Osteocyte (in vitro differentiated cells): ENCODE measurements at regions not wholly inside any gene's neighbourhood (a gene's known extent, or its start where the extent isn't known, plus 50 kb on each side); places are given as distances from the start of the nearest gene placed in this dataset.
"Not testable (repeated sequence)": the region's sequence is repeated elsewhere in the genome, so short reads cannot be mapped to it uniquely, and the experiment has no call there.

ENCODE experiments used
- DNase-seq: peaks from one replicate; pipeline ENCODE4 v3.0.0; 2021; ENCODE audit warnings: mixed read lengths; ENCODE audit not compliant: unreplicated experiment; ENCODE audit errors: extremely low spot score
- H3K27ac Mint-ChIP-seq: one replicate; pipeline ENCODE4 v1.8.0; 2021; ENCODE audit warnings: mild to moderate bottlenecking, mixed read lengths; ENCODE audit not compliant: unreplicated experiment
- H3K27me3 Mint-ChIP-seq: one replicate; pipeline ENCODE4 v1.8.0; 2021; ENCODE audit warnings: mixed read lengths; ENCODE audit not compliant: unreplicated experiment
- H3K36me3 Mint-ChIP-seq: one replicate; pipeline ENCODE4 v1.8.0; 2021; ENCODE audit warnings: mixed read lengths; ENCODE audit not compliant: unreplicated experiment
- H3K4me1 Mint-ChIP-seq: one replicate; pipeline ENCODE4 v1.8.0; 2021; ENCODE audit warnings: mixed read lengths; ENCODE audit not compliant: unreplicated experiment
- H3K4me3 Mint-ChIP-seq: one replicate; pipeline ENCODE4 v1.8.0; 2021; ENCODE audit warnings: mild to moderate bottlenecking, moderate library complexity, mixed read lengths; ENCODE audit not compliant: unreplicated experiment
- H3K9me3 Mint-ChIP-seq: one replicate; pipeline ENCODE4 v1.8.0; 2021; ENCODE audit warnings: mixed read lengths; ENCODE audit not compliant: unreplicated experiment
- TF ChIP-seq, protein P1 (sequence below): fragments of 200-600 bp; sonication (generic); IDR thresholded peaks from 2 replicates; pipeline ENCODE4 v1.5.0; 2021; ENCODE audit warnings: antibody characterized with exemption, mild to moderate bottlenecking, moderate library complexity

DNA sequence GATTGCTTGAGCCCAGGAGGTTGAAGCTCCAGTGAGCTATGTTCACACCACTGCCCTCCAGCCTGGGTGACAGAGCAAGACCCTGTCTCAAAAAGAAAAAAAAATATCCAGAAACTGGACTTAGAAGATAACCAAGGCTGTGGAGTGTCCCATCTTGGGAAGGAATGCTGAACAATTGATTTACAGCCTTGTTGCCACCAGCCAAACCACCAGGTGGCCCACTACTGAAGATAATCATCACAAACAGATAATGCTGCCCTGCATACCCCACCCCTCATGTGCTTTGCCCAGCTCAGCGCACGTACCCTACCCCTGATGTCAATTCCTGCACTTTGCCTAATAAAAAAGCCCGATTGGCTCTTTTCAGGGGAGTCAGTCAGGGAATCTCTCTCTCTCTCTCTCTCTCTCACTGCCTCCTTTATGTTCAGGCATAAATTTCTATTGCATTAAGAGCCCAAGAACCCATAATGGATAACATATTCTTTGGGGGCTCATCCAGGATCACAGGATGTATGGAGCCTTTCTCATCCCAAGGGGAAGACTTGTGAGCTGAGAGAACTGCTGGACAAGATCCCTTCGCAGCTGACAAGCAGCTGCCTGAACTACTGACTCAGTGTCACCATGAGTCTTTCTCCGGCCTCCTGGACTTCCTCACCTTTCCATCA, 166.4 kb downstream of the CD24 start:
- no peak for DNase-seq
- Mint-ChIP-seq H3K27ac (no peak overlapping the region), H3K36me3 (no peaks in the 10 kb centered on the region), H3K4me1 (no peaks in the 10 kb centered on the region), H3K27me3 (peaks cover under 1% of the 10 kb centered on the region), H3K4me3 (no peak overlapping the region), H3K9me3 (peaks cover 31% of the 10 kb centered on the region)
- TF ChIP-seq, protein P1, sequence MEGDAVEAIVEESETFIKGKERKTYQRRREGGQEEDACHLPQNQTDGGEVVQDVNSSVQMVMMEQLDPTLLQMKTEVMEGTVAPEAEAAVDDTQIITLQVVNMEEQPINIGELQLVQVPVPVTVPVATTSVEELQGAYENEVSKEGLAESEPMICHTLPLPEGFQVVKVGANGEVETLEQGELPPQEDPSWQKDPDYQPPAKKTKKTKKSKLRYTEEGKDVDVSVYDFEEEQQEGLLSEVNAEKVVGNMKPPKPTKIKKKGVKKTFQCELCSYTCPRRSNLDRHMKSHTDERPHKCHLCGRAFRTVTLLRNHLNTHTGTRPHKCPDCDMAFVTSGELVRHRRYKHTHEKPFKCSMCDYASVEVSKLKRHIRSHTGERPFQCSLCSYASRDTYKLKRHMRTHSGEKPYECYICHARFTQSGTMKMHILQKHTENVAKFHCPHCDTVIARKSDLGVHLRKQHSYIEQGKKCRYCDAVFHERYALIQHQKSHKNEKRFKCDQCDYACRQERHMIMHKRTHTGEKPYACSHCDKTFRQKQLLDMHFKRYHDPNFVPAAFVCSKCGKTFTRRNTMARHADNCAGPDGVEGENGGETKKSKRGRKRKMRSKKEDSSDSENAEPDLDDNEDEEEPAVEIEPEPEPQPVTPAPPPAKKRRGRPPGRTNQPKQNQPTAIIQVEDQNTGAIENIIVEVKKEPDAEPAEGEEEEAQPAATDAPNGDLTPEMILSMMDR: no peak

DNA sequence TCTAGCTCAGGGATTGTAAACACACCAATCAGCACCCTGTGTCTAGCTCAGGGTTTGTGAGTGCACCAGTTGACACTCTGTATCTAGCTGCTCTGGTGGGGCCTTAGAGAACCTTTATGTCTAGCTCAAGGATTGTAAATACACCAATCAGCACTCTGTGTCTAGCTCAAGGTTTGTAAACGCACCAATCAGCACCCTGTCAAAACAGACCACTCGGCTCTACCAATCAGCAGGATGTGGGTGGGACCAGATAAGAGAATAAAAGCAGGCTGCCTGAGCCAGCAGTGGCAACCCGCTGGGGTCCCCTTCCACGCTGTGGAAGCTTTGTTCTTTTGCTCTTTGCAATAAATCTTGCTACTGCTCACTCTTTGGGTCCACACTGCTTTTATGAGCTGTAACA, 168.3 kb downstream of the CD24 start:
- not testable (repeated sequence) for H3K4me1 Mint-ChIP-seq, H3K27ac Mint-ChIP-seq, H3K27me3 Mint-ChIP-seq, DNase-seq, H3K4me3 Mint-ChIP-seq, H3K36me3 Mint-ChIP-seq
- H3K9me3 Mint-ChIP-seq: peaks cover 16% of the 10 kb centered on the region

DNA sequence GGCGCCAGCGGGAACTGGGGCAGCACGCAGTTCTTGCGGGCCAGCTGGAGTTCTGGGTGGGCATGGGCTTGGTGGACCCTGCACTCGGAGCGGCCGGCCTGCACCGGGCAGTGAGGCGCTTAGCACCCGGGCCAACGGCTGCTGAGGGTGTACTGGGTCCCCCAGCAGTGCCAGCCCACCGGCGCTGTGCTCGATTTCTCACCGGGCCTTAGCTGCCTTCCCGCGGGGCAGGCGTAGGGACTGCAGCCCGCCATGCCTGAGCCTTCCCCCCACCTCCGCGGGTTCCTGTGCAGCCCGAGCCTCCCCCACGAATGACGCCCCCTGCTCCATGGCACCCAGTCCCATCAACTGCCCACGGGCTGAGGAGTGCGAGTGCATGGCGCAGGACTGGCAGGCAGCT, 168.8 kb downstream of the CD24 start:
- H3K27me3 Mint-ChIP-seq: peaks cover 9% of the 10 kb centered on the region
- DNase-seq: no peak
- no peaks in the 10 kb centered on the region for H3K36me3 Mint-ChIP-seq
- no peak overlapping the region for H3K27ac Mint-ChIP-seq
- peaks cover 11% of the 10 kb centered on the region for H3K9me3 Mint-ChIP-seq
- TF ChIP-seq, protein P1: no peak
- no peaks in the 10 kb centered on the region for H3K4me1 Mint-ChIP-seq
- H3K4me3 Mint-ChIP-seq: no peak overlapping the region

DNA sequence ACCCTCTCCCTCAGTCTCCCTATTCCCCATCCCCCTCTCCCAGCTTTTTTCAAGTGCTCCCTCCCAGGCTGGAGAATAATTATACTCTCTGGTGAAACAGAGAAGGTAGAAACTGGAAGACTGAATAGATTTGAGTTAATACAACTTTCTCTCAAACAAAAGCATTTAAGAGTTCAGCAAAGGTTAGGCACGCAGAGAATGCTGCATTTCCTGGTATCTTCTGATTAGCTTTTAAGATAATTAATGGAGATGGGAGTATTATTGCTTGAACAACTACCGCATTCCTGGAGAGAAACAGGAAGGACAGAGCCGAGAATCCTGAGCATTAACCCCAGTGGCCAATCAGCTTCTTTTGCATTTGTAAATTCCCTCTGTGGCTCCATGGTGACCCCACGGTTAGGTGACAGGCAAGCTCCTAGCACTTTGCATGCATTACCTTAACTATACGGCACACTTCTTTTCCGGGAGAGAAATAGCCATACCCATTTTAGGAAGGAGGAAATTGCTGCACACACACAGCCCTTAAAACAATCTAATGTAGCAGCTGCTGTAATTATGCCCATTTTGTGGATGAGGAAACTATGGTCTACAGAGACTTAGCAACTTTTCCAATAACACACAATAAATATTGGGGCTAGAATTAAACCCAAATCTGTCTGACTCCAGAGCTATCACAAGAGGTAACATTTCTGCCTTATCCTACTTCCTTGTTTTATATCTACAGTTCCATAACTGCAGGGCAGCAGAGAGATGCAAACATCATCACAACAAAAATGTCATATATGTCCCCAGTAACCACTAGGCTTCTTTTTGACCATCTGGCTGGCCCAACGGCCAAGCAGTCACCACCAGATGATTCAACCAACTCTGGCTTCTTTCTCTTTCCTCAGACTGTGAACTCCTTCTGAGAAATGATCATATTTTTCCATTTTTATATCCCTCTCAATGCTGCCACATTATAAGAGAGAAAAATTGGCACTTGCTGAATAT, 169.9 kb downstream of the CD24 start:
- Mint-ChIP-seq H3K4me3 (no peak overlapping the region), H3K27me3 (peaks cover 11% of the 10 kb centered on the region), H3K9me3 (peaks cover 6% of the 10 kb centered on the region), H3K27ac (no peak overlapping the region), H3K36me3 (no peaks in the 10 kb centered on the region), H3K4me1 (no peaks in the 10 kb centered on the region)
- no peak for DNase-seq
- TF ChIP-seq, protein P1: no peak

DNA sequence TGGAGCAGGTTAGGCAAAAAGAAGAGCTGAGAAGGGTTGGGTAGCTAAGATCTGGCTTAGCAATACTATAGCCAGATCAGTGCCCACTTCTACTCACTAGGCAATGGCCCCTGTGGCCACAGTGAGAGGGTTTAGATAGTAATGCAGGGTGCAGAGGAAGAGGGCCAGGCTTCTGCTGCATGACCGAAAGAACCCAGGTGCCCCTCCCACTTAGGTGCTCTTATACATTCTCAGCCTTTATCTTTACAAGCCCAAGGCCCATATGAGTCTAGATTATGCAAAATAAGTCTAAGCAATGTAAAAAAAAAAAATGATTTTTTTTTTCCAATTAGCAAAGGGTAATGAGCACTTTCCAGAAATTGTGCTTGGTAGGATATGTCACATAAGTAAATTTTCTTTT, 171.3 kb downstream of the CD24 start:
- Mint-ChIP-seq H3K27ac (no peak overlapping the region), H3K9me3 (no peaks in the 10 kb centered on the region), H3K4me3 (no peak overlapping the region), H3K27me3 (peaks cover 16% of the 10 kb centered on the region), H3K4me1 (peaks cover 6% of the 10 kb centered on the region), H3K36me3 (no peaks in the 10 kb centered on the region)
- TF ChIP-seq, protein P1: no peak
- no peak for DNase-seq
